ENCODE measurements at regions not wholly inside any gene's neighbourhood (a gene's known extent, or its start where the extent isn't known, plus 50 kb on each side); places are given as distances from the start of the nearest gene placed in this dataset.

- H3K4me2 ChIP-seq (ENCODE audit: unreplicated experiment), result no peak overlapping the region
- H3K9ac ChIP-seq, result no peak overlapping the region
- 43 to 44% methylated on average over 3 of the region's 3 CpGs for WGBS, 2 experiments (ENCODE audit: low coverage in 1 of 2, low lambda C conversion rate in 2 of 2, missing lambda C conversion rate in 2 of 2)
- no peak overlapping the region for H3K27ac ChIP-seq
- peaks cover 36% of the 10 kb centered on the region for H3F3A ChIP-seq (ENCODE audit: insufficient read depth)
- TF ChIP-seq EZH2 (IDR thresholded peaks at IDR 0.05; ENCODE audit: insufficient read depth, poor library complexity, severe bottlenecking), result no peak
- no peak for TF ChIP-seq EZH2phosphoT487 (IDR thresholded peaks at IDR 0.05; ENCODE audit: insufficient read depth, low read depth)
- H3K9me2 ChIP-seq (ENCODE audit: insufficient read depth), result no peaks in the 10 kb centered on the region
- H3K79me2 ChIP-seq (ENCODE audit: insufficient read depth), result no peaks in the 10 kb centered on the region
- in situ Hi-C loops (cut with MboI), result no loop called here
- peak; percentile 78 for DNase-seq
- no peaks in the 10 kb centered on the region for H3K9me3 ChIP-seq (ENCODE audit: low read depth)
- no peak overlapping the region for H2AFZ ChIP-seq
- no peaks in the 10 kb centered on the region for H3K36me3 ChIP-seq (ENCODE audit: low read depth)
- no peaks in the 10 kb centered on the region for H3K27me3 ChIP-seq (replicated peaks; ENCODE audit: insufficient read depth)
- H3K4me3 ChIP-seq, result no peak overlapping the region
- H3K4me1 ChIP-seq (ENCODE audit: insufficient read depth), result peaks cover 30% of the 10 kb centered on the region
- H4K20me1 ChIP-seq (ENCODE audit: insufficient read depth), result no peaks in the 10 kb centered on the region
Observed at GRCh38 chr12:107511292-107511691, 174.3 kb upstream of the PWP1 start.

- Histone ChIP-seq H3K79me2 (ENCODE audit: insufficient read depth) (no peaks in the 10 kb centered on the region), H4K20me1 (ENCODE audit: insufficient read depth) (no peaks in the 10 kb centered on the region), H3F3A (ENCODE audit: insufficient read depth) (peaks cover 39% of the 10 kb centered on the region), H2AFZ (no peak overlapping the region), H3K9ac (no peak overlapping the region), H3K27ac (no peak overlapping the region), H3K36me3 (ENCODE audit: low read depth) (no peaks in the 10 kb centered on the region), H3K4me2 (ENCODE audit: unreplicated experiment) (no peak overlapping the region), H3K4me3 (no peak overlapping the region), H3K4me1 (ENCODE audit: insufficient read depth) (peaks cover 32% of the 10 kb centered on the region), H3K9me2 (ENCODE audit: insufficient read depth) (no peaks in the 10 kb centered on the region), H3K27me3 (replicated peaks; ENCODE audit: insufficient read depth) (no peaks in the 10 kb centered on the region), H3K9me3 (ENCODE audit: low read depth) (no peaks in the 10 kb centered on the region)
- in situ Hi-C loops (cut with MboI), result no loop called here
- TF ChIP-seq EZH2 (IDR thresholded peaks at IDR 0.05; ENCODE audit: insufficient read depth, poor library complexity, severe bottlenecking) (no peak), EZH2phosphoT487 (IDR thresholded peaks at IDR 0.05; ENCODE audit: insufficient read depth, low read depth) (no peak)
- peak; percentile 60 for DNase-seq
- 59 to 62% methylated on average over 3 of the region's 3 CpGs for WGBS, 2 experiments (ENCODE audit: low coverage in 1 of 2, low lambda C conversion rate in 2 of 2, missing lambda C conversion rate in 2 of 2)
Observed at GRCh38 chr12:107512391-107512790, 173.2 kb upstream of the PWP1 start.

- Histone ChIP-seq H3F3A (ENCODE audit: insufficient read depth) (peaks cover 39% of the 10 kb centered on the region), H3K4me2 (ENCODE audit: unreplicated experiment) (no peak overlapping the region), H4K20me1 (ENCODE audit: insufficient read depth) (no peaks in the 10 kb centered on the region), H3K36me3 (ENCODE audit: low read depth) (no peaks in the 10 kb centered on the region), H3K27ac (no peak overlapping the region), H2AFZ (no peak overlapping the region), H3K27me3 (replicated peaks; ENCODE audit: insufficient read depth) (no peaks in the 10 kb centered on the region), H3K4me3 (no peak overlapping the region), H3K9me2 (ENCODE audit: insufficient read depth) (no peaks in the 10 kb centered on the region), H3K79me2 (ENCODE audit: insufficient read depth) (no peaks in the 10 kb centered on the region), H3K4me1 (ENCODE audit: insufficient read depth) (peaks cover 32% of the 10 kb centered on the region), H3K9ac (no peak overlapping the region), H3K9me3 (ENCODE audit: low read depth) (no peaks in the 10 kb centered on the region)
- in situ Hi-C loops (cut with MboI), result no loop called here
- TF ChIP-seq EZH2phosphoT487 (IDR thresholded peaks at IDR 0.05; ENCODE audit: insufficient read depth, low read depth) (no peak), EZH2 (IDR thresholded peaks at IDR 0.05; ENCODE audit: insufficient read depth, poor library complexity, severe bottlenecking) (no peak)
- no peak for DNase-seq
- 93 to 95% methylated on average over 5 of the region's 5 CpGs for WGBS, 2 experiments (ENCODE audit: low coverage in 1 of 2, low lambda C conversion rate in 2 of 2, missing lambda C conversion rate in 2 of 2)
Observed at GRCh38 chr12:107513184-107513583, 172.4 kb upstream of the PWP1 start.

GRCh38 chr12:107513636-107514400, 171.8 kb upstream of the PWP1 start:
- H3K27ac ChIP-seq, result no peak overlapping the region
- TF ChIP-seq EZH2phosphoT487 (IDR thresholded peaks at IDR 0.05; ENCODE audit: insufficient read depth, low read depth) (no peak), EZH2 (IDR thresholded peaks at IDR 0.05; ENCODE audit: insufficient read depth, poor library complexity, severe bottlenecking) (no peak)
- no peak for DNase-seq
- H3K9me2 ChIP-seq (ENCODE audit: insufficient read depth), result no peaks in the 10 kb centered on the region
- H3K4me3 ChIP-seq, result no peak overlapping the region
- H3K79me2 ChIP-seq (ENCODE audit: insufficient read depth), result no peaks in the 10 kb centered on the region
- no peak overlapping the region for H3K4me2 ChIP-seq (ENCODE audit: unreplicated experiment)
- peaks cover 32% of the 10 kb centered on the region for H3K4me1 ChIP-seq (ENCODE audit: insufficient read depth)
- in situ Hi-C loops (cut with MboI), result no loop called here
- H4K20me1 ChIP-seq (ENCODE audit: insufficient read depth), result no peaks in the 10 kb centered on the region
- no peaks in the 10 kb centered on the region for H3K9me3 ChIP-seq (ENCODE audit: low read depth)
- H3F3A ChIP-seq (ENCODE audit: insufficient read depth), result peaks cover 39% of the 10 kb centered on the region
- 93 to 100% methylated on average over 3 of the region's 3 CpGs for WGBS, 2 experiments (ENCODE audit: low coverage in 1 of 2, low lambda C conversion rate in 2 of 2, missing lambda C conversion rate in 2 of 2)
- no peak overlapping the region for H2AFZ ChIP-seq
- no peak overlapping the region for H3K9ac ChIP-seq
- H3K36me3 ChIP-seq (ENCODE audit: low read depth), result no peaks in the 10 kb centered on the region
- H3K27me3 ChIP-seq (replicated peaks; ENCODE audit: insufficient read depth), result no peaks in the 10 kb centered on the region

All from GM23248 (cell line).